ENCODE measurements at regions not wholly inside any gene's neighbourhood (a gene's known extent, or its start where the extent isn't known, plus 50 kb on each side); places are given as distances from the start of the nearest gene placed in this dataset.

DNA sequence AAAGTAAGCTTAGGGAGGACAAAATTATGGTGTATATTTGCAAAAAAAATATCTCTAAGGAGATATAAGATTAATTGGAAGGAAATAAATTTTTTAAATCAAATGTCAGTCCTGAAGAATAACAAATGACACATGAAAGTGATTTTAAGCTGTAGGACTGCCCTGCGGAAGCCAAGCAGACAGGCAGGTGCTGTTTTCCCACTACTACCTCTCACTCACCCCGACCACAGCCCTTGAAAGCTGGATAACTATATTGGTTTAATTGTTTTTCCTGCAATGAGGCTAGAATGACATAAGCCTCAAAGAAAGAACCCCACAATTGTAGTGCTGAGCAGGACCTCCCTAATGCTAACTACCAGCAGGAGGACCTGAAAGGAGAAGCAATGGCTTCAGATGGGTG lies 68.6 kb upstream of the VIPR2 start:
- DNase-seq (ENCODE audit: insufficient read length, low spot score, missing footprints) = no peak
- Histone ChIP-seq H4K20me1 (ENCODE audit: insufficient read depth, low read length) (no peaks in the 10 kb centered on the region), H3K4me1 (ENCODE audit: insufficient read depth, low read length) (no peaks in the 10 kb centered on the region), H3K79me2 (ENCODE audit: insufficient read depth, low read length) (no peaks in the 10 kb centered on the region), H3K9me3 (ENCODE audit: low read depth, low read length) (no peaks in the 10 kb centered on the region), H2AFZ (ENCODE audit: low read length) (no peak overlapping the region), H3K27me3 (ENCODE audit: insufficient read depth, low read length) (no peaks in the 10 kb centered on the region), H3K36me3 (ENCODE audit: insufficient read depth, low read length) (no peaks in the 10 kb centered on the region), H3K4me2 (ENCODE audit: insufficient read depth, low read length) (no peak overlapping the region), H3K27ac (ENCODE audit: low read depth, low read length) (no peak overlapping the region), H3K4me3 (ENCODE audit: insufficient read depth, low read length) (no peak overlapping the region)
- TF ChIP-seq, protein P1, sequence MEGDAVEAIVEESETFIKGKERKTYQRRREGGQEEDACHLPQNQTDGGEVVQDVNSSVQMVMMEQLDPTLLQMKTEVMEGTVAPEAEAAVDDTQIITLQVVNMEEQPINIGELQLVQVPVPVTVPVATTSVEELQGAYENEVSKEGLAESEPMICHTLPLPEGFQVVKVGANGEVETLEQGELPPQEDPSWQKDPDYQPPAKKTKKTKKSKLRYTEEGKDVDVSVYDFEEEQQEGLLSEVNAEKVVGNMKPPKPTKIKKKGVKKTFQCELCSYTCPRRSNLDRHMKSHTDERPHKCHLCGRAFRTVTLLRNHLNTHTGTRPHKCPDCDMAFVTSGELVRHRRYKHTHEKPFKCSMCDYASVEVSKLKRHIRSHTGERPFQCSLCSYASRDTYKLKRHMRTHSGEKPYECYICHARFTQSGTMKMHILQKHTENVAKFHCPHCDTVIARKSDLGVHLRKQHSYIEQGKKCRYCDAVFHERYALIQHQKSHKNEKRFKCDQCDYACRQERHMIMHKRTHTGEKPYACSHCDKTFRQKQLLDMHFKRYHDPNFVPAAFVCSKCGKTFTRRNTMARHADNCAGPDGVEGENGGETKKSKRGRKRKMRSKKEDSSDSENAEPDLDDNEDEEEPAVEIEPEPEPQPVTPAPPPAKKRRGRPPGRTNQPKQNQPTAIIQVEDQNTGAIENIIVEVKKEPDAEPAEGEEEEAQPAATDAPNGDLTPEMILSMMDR (IDR thresholded peaks at IDR 0.05; ENCODE audit: extremely low read depth, low read depth, low read length) = no peak

DNA sequence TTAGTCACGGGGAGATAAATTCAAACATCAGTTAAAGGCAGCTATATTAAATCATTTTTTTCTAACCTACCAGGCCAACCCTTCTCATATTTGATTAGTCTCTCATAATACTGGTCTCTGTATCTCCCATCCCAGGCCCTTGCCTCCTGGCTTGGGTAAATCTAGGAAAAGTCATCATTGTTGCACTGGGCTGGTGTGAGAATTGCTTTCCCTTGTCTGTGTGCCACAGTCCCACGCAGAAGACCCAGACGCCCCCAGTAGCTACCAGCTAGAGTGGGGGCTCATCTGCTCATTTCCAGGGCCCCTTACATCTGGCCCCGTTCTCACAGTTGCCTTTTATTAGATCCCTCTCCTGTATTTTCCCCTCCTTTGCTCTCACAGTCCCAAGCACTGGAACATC lies 67.6 kb upstream of the VIPR2 start:
- Histone ChIP-seq H3K4me2 (ENCODE audit: insufficient read depth, low read length) (no peak overlapping the region), H3K79me2 (ENCODE audit: insufficient read depth, low read length) (no peaks in the 10 kb centered on the region), H2AFZ (ENCODE audit: low read length) (no peak overlapping the region), H3K27me3 (ENCODE audit: insufficient read depth, low read length) (no peaks in the 10 kb centered on the region), H3K4me1 (ENCODE audit: insufficient read depth, low read length) (no peaks in the 10 kb centered on the region), H4K20me1 (ENCODE audit: insufficient read depth, low read length) (no peaks in the 10 kb centered on the region), H3K4me3 (ENCODE audit: insufficient read depth, low read length) (no peak overlapping the region), H3K27ac (ENCODE audit: low read depth, low read length) (no peak overlapping the region), H3K9me3 (ENCODE audit: low read depth, low read length) (no peaks in the 10 kb centered on the region), H3K36me3 (ENCODE audit: insufficient read depth, low read length) (no peaks in the 10 kb centered on the region)
- no peak for DNase-seq (ENCODE audit: insufficient read length, low spot score, missing footprints)
- TF ChIP-seq, protein P1 (IDR thresholded peaks at IDR 0.05; ENCODE audit: extremely low read depth, low read depth, low read length) = no peak

DNA sequence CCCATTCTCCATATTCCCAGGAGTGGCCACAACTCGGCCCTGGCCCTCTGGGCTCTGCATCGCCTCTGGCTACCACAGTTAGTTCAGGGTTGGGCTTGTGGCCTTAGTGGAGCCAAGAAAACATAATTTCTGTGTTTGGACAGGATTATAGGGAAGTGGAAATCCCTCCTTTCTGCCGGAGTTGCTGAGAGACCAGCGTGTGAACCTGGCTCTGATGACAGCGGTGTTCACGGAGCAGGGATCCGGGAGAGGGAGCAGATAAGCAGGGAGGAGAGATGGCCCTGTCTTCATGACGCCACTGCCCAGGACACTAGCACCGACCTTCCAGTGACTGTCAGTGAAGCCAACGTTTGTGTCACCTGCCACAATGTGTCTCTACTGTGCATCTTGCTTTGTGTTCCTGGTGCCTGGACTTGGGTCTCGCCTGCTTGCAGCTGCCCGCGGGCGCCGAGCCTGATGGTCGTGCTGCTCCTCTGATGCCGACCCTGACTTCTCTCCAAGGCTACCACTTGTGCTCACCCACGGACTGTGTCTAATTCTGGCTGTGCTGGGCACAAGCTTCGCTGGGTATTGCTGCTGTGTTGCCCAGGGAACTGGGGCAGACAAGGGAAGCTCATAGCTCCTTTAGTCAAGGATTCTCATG lies 67.0 kb upstream of the VIPR2 start:
- Histone ChIP-seq H3K36me3 (ENCODE audit: insufficient read depth, low read length) (no peaks in the 10 kb centered on the region), H3K4me3 (ENCODE audit: insufficient read depth, low read length) (no peak overlapping the region), H3K79me2 (ENCODE audit: insufficient read depth, low read length) (no peaks in the 10 kb centered on the region), H3K27me3 (ENCODE audit: insufficient read depth, low read length) (no peaks in the 10 kb centered on the region), H4K20me1 (ENCODE audit: insufficient read depth, low read length) (no peaks in the 10 kb centered on the region), H3K4me2 (ENCODE audit: insufficient read depth, low read length) (no peak overlapping the region), H3K4me1 (ENCODE audit: insufficient read depth, low read length) (no peaks in the 10 kb centered on the region), H3K9me3 (ENCODE audit: low read depth, low read length) (no peaks in the 10 kb centered on the region), H3K27ac (ENCODE audit: low read depth, low read length) (no peak overlapping the region), H2AFZ (ENCODE audit: low read length) (no peak overlapping the region)
- DNase-seq (ENCODE audit: insufficient read length, low spot score, missing footprints) = no peak
- TF ChIP-seq, protein P1 (IDR thresholded peaks at IDR 0.05; ENCODE audit: extremely low read depth, low read depth, low read length) = no peak

DNA sequence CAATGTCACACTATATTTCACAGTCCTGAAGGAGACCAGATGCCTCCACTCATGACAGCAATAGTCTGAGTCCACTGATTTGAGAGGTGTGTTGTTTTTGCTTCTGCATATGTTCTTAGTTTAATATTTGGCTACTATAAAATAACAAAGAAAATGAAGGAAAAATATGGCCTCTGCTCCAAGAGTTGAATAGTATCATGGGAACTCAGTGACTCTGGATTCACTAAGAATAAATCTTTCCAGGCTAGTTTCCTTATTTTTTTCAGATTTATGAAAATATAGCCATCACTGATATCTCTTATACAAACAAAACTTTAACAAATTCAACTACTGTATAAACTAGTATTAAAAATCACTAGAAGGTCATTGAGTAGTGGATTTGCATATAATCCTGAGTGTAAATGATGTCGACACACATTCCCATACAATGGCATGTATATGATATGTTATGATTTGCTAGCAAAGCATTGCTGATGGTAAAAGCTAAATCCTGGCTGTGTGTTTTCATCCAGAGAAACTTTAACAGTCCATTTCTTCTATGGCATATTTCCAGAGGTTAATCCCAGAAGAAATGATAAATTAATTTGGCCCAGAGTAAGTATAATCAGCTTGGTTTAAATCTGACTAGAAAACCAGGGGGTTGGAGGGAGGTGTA lies 66.0 kb upstream of the VIPR2 start:
- no peak for DNase-seq (ENCODE audit: insufficient read length, low spot score, missing footprints)
- Histone ChIP-seq H3K4me3 (ENCODE audit: insufficient read depth, low read length) (no peak overlapping the region), H3K9me3 (ENCODE audit: low read depth, low read length) (no peaks in the 10 kb centered on the region), H2AFZ (ENCODE audit: low read length) (no peak overlapping the region), H4K20me1 (ENCODE audit: insufficient read depth, low read length) (no peaks in the 10 kb centered on the region), H3K36me3 (ENCODE audit: insufficient read depth, low read length) (no peaks in the 10 kb centered on the region), H3K4me1 (ENCODE audit: insufficient read depth, low read length) (no peaks in the 10 kb centered on the region), H3K79me2 (ENCODE audit: insufficient read depth, low read length) (no peaks in the 10 kb centered on the region), H3K4me2 (ENCODE audit: insufficient read depth, low read length) (no peak overlapping the region), H3K27ac (ENCODE audit: low read depth, low read length) (no peak overlapping the region), H3K27me3 (ENCODE audit: insufficient read depth, low read length) (no peaks in the 10 kb centered on the region)
- TF ChIP-seq, protein P1 (IDR thresholded peaks at IDR 0.05; ENCODE audit: extremely low read depth, low read depth, low read length) = no peak

Measured in osteoblast (primary cell).